NCI-H460 (cell line): ENCODE measurements at regions not wholly inside any gene's neighbourhood (a gene's known extent, or its start where the extent isn't known, plus 50 kb on each side); places are given as distances from the start of the nearest gene placed in this dataset.

Source experiments
- DNase-seq: peaks from one replicate; pipeline ENCODE4 v3.0.0-alpha.2; 2016; ENCODE audit warnings: low read depth; ENCODE audit errors: extremely low read depth

- no peak for DNase-seq
Observed at GRCh38 chr19:30316560-30317106, 55.6 kb upstream of the ZNF536 start.

DNA sequence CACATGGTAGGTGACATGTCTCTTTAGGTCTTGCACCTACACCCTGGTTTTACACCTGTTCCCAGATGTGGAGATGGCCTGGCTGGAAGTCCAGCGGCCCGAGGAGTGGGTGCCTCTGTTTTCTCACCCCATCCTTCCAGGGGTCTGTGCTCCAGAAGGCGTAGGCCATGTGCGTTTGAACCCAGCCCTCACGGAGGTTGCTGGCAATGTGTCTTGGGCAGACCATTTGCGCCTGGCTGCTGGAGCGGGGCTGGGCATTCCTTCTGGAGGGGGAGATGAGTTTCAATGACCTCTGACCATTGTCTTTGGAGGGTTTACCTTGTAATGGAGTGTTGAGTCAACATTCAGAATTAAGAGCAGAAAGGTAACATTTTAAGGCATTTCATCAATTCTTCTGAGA is 54.8 kb upstream of the ZNF536 start:
- no peak for DNase-seq

DNA sequence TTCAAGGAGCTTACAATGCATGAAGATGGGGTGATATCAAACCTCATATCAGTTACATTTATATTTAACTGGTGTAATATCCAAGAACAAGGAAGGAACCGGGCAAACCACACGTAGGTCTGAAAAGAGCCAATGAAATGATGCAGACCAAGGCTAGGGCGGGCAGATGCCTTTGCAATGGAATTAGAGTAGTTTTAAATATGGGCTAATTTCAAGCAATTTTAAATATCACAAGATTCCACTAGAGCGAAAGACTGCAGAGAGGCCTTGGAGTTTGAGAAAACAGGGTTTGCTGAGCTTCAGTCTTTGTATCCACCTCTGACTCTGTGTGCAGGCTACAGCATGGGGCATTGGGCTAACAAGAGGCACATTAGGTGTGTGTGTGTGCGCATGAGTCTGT is 53.9 kb upstream of the ZNF536 start:
- no peak for DNase-seq

DNA sequence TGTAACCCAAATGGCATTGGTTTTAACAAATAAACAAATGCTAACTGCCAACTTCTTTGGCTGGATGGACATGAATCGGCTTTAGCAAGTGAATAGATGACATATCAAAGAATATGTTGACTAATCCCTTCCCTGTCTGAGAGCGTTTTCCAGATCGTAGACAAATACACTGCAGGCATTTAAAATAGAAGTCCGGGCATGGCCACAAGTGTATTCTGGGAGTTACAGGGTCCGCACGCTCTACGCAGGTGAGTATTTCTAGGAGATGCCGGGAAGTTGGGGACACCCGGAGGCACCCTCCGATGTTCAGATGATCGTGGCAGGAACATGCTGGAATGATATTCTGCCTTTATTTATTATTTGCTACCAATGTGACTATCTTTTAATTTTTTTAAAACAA is 53.2 kb upstream of the ZNF536 start:
- no peak for DNase-seq

DNA sequence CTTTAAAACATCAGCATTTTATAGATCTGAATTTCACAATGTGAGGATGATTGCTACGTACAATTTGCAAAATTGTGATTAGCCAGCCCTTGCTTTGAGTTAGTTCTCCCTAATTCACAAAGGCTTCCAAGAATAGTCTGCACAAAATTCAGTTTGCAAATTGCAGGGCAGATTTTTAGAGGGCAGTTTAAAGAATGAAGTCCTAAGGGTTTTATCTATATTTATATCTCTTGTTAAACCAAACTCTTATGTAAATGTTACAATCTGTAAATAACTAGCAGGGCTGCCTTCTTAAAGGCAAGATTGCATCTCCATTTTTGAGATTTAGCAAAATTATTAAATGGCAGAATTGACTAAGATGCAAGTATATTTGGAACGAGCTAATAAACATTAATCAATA is 52.8 kb upstream of the ZNF536 start:
- no peak for DNase-seq

- no peak for DNase-seq
Observed at GRCh38 chr19:30319876-30320275, 52.3 kb upstream of the ZNF536 start.

DNA sequence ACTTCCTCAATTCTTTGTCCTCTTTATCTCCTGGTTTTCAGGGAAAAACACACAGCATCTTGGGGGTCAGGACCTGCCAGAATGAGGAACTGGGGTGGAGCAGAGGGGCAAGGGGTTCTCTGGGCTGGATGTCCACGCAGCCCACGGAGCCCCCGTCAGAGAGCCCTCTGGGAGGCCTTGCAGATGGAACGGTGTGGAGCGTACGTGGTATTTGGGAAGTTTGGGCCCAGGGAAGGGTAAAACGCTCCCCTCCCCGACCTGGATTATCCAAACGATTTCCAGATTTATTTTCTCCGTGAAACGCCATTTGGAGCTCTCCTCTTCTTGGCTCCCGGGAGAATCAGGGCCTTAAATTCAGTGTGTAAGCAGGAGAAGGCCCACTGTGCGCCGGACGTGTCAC is 51.7 kb upstream of the ZNF536 start:
- no peak for DNase-seq

- no peak for DNase-seq
Observed at GRCh38 chr19:30320916-30321315, 51.3 kb upstream of the ZNF536 start.
